Stimulated activated CD4-positive, alpha-beta T cell treated with anti-CD3 and anti-CD28 coated beads, Interleukin-1b, Interleukin-23, amount 100 ng/mL, for 4 hours (primary cell): ENCODE measurements at regions not wholly inside any gene's neighbourhood (a gene's known extent, or its start where the extent isn't known, plus 50 kb on each side); places are given as distances from the start of the nearest gene placed in this dataset.
"Not testable (repeated sequence)": the region's sequence is repeated elsewhere in the genome, so short reads cannot be mapped to it uniquely, and the experiment has no call there.

Source experiments
- DNase-seq, 2 donors: peaks; one replicate each; pipeline ENCODE4 v3.0.0-alpha.2; 2020; ENCODE audit warnings: low read depth in 2 of 2

GRCh38 chr15:70375586-70375985, 277.9 kb upstream of the TLE3 start:
- no peak for DNase-seq

GRCh38 chr15:70375006-70375431, 277.3 kb upstream of the TLE3 start:
- no peak for DNase-seq

- DNase-seq, result no peak
Observed at GRCh38 chr15:70374096-70374495, 276.4 kb upstream of the TLE3 start.

- not testable (repeated sequence) for DNase-seq
Observed at GRCh38 chr15:70373439-70373838, 275.7 kb upstream of the TLE3 start.

GRCh38 chr15:70367913-70368705, 270.4 kb upstream of the TLE3 start:
- DNase-seq, result not testable (repeated sequence)

- DNase-seq, result not testable (repeated sequence)
Observed at GRCh38 chr15:70364023-70364422, 266.3 kb upstream of the TLE3 start.

GRCh38 chr15:70362886-70363285, 265.2 kb upstream of the TLE3 start:
- DNase-seq, result no peak

- no peak for DNase-seq
Observed at GRCh38 chr15:70362350-70362749, 264.6 kb upstream of the TLE3 start.

GRCh38 chr15:70361891-70362290, 264.2 kb upstream of the TLE3 start:
- no peak for DNase-seq

GRCh38 chr15:70361106-70361505, 263.4 kb upstream of the TLE3 start:
- DNase-seq, result no peak

GRCh38 chr15:70358871-70359647, 261.3 kb upstream of the TLE3 start:
- DNase-seq, result no peak

GRCh38 chr15:70358011-70358819, 260.5 kb upstream of the TLE3 start:
- DNase-seq, result no peak

- DNase-seq, result no peak
Observed at GRCh38 chr15:70357453-70357852, 259.7 kb upstream of the TLE3 start.

- no peak for DNase-seq
Observed at GRCh38 chr15:70356919-70357318, 259.2 kb upstream of the TLE3 start.

GRCh38 chr15:70356062-70356860, 258.5 kb upstream of the TLE3 start:
- no peak for DNase-seq

GRCh38 chr15:70355275-70355795, 257.6 kb upstream of the TLE3 start:
- no peak for DNase-seq

GRCh38 chr15:70354346-70354905, 256.7 kb upstream of the TLE3 start:
- DNase-seq, result no peak

- DNase-seq, result no peak
Observed at GRCh38 chr15:70353606-70354345, 256.1 kb upstream of the TLE3 start.

- DNase-seq, result no peak
Observed at GRCh38 chr15:70351941-70352774, 254.4 kb upstream of the TLE3 start.
